ENCODE measurements at regions not wholly inside any gene's neighbourhood (a gene's known extent, or its start where the extent isn't known, plus 50 kb on each side); places are given as distances from the start of the nearest gene placed in this dataset.

GRCh38 chr1:238161955-238162354 is 271.2 kb upstream of the ZP4 start:
- TF ChIP-seq FOS (IDR thresholded peaks at IDR 0.05; ENCODE audit: borderline replicate concordance, insufficient read depth, low read length) (no peak), POLR2AphosphoS5 (IDR thresholded peaks at IDR 0.05; ENCODE audit: insufficient read depth, low read depth, low read length) (no peak)
- Histone ChIP-seq H3K36me3 (ENCODE audit: control insufficient read depth in 2 of 2, extremely low read depth in 1 of 2, insufficient read depth in 2 of 2, low read length in 2 of 2) (no peaks in the 10 kb centered on the region), H4K20me1 (replicated peaks; ENCODE audit: control insufficient read depth, extremely low read depth, insufficient read depth, low read length) (no peaks in the 10 kb centered on the region), H3K4me2 (ENCODE audit: insufficient read depth, low read length) (no peak overlapping the region), H3K9ac (replicated peaks; ENCODE audit: extremely low read depth, insufficient read depth, low read length) (no peak overlapping the region), H2AFZ (ENCODE audit: low read depth, low read length) (no peak overlapping the region), H3K4me1 (ENCODE audit: control insufficient read depth, extremely low read depth, insufficient read depth, low read length) (no peaks in the 10 kb centered on the region), H3K27ac (ENCODE audit: insufficient read depth, low read depth, low read length) (no peak overlapping the region), H3K9me3 (replicated peaks; ENCODE audit: control insufficient read depth, insufficient read depth, low read length) (peaks cover 2% of the 10 kb centered on the region), H3K4me3 (replicated peaks in 1 of 3; ENCODE audit: insufficient read depth in 1 of 3, low read depth in 1 of 3, low read length in 3 of 3) (no peak overlapping the region), H3K9me1 (replicated peaks; ENCODE audit: control insufficient read depth, extremely low read depth, insufficient read depth, low read length) (no peaks in the 10 kb centered on the region), H3K79me2 (ENCODE audit: control insufficient read depth, insufficient read depth, low read length) (no peaks in the 10 kb centered on the region), H3K27me3 (ENCODE audit: control insufficient read depth in 2 of 2, insufficient read depth in 2 of 2, low read length in 2 of 2) (no peaks in the 10 kb centered on the region)
- dilution Hi-C loops (cut with MboI; ENCODE audit: extremely low pct_ligation_motif_present, low sequenced_read_pairs) = no loop called here
- POLR2A ChIA-PET = no interaction called here
- no TSS peak for BruUV-seq (replicated peaks)
- no peak for FAIRE-seq
- DNase-seq (ENCODE audit: low read depth, low spot score) = no peak
- CTCF ChIA-PET = no interaction called here
- intact Hi-C loops (cut with micrococcal nuclease) = no loop called here

GRCh38 chr1:238153939-238154338 is 263.2 kb upstream of the ZP4 start:
- no peak for FAIRE-seq
- CTCF ChIA-PET = no interaction called here
- POLR2A ChIA-PET = no interaction called here

More at GRCh38 chr1:238153939-238154338, 263.2 kb upstream of the ZP4 start:
- H2AFZ ChIP-seq (ENCODE audit: low read depth, low read length) = no peak overlapping the region
- H3K4me3 ChIP-seq (replicated peaks in 1 of 3; ENCODE audit: insufficient read depth in 1 of 3, low read depth in 1 of 3, low read length in 3 of 3) = no peak overlapping the region
- H3K27ac ChIP-seq (ENCODE audit: insufficient read depth, low read depth, low read length) = no peak overlapping the region
- no peaks in the 10 kb centered on the region for H3K9me1 ChIP-seq (replicated peaks; ENCODE audit: control insufficient read depth, extremely low read depth, insufficient read depth, low read length)
- no peak overlapping the region for H3K9ac ChIP-seq (replicated peaks; ENCODE audit: extremely low read depth, insufficient read depth, low read length)
- TF ChIP-seq POLR2AphosphoS5 (IDR thresholded peaks at IDR 0.05; ENCODE audit: insufficient read depth, low read depth, low read length) (no peak), EZH2 (IDR thresholded peaks at IDR 0.05; ENCODE audit: borderline replicate concordance, low read depth, low read length, severe bottlenecking) (no peak), MYC (IDR thresholded peaks at IDR 0.05; ENCODE audit: low read depth, low read length) (no peak), MAX (IDR thresholded peaks at IDR 0.05; ENCODE audit: insufficient read depth, insufficient read length) (no peak), CTCF (IDR thresholded peaks at IDR 0.05; ENCODE audit: extremely low read depth in 1 of 2, insufficient read depth in 1 of 2, low read depth in 1 of 2, low read length in 2 of 2) (no peak), JUN (IDR thresholded peaks at IDR 0.05; ENCODE audit: borderline replicate concordance, insufficient read depth, insufficient read length, low read depth) (no peak), GATA2 (IDR thresholded peaks at IDR 0.05; ENCODE audit: insufficient read depth, insufficient read length, low read depth, low read length) (no peak), FOS (IDR thresholded peaks at IDR 0.05; ENCODE audit: borderline replicate concordance, insufficient read depth, low read length) (no peak), POLR2A (IDR thresholded peaks at IDR 0.05; ENCODE audit: low read depth, low read length) (no peak)
- H3K4me1 ChIP-seq (ENCODE audit: control insufficient read depth, extremely low read depth, insufficient read depth, low read length) = no peaks in the 10 kb centered on the region
- no TSS peak for BruUV-seq (replicated peaks)
- dilution Hi-C loops (cut with MboI; ENCODE audit: extremely low pct_ligation_motif_present, low sequenced_read_pairs) = no loop called here
- DNase-seq (ENCODE audit: low read depth, low spot score) = no peak
- peaks cover 5% of the 10 kb centered on the region for H3K9me3 ChIP-seq (replicated peaks; ENCODE audit: control insufficient read depth, insufficient read depth, low read length)
- no peaks in the 10 kb centered on the region for H3K79me2 ChIP-seq (ENCODE audit: control insufficient read depth, insufficient read depth, low read length)
- H3K36me3 ChIP-seq (ENCODE audit: control insufficient read depth in 2 of 2, extremely low read depth in 1 of 2, insufficient read depth in 2 of 2, low read length in 2 of 2) = no peaks in the 10 kb centered on the region
- no peaks in the 10 kb centered on the region for H3K27me3 ChIP-seq (ENCODE audit: control insufficient read depth in 2 of 2, insufficient read depth in 2 of 2, low read length in 2 of 2)
- no peaks in the 10 kb centered on the region for H4K20me1 ChIP-seq (replicated peaks; ENCODE audit: control insufficient read depth, extremely low read depth, insufficient read depth, low read length)
- H3K4me2 ChIP-seq (ENCODE audit: insufficient read depth, low read length) = no peak overlapping the region
- intact Hi-C loops (cut with micrococcal nuclease) = no loop called here

Measured in endothelial cell of umbilical vein (primary cell).